HEK293 (cell line): ENCODE measurements at regions not wholly inside any gene's neighbourhood (a gene's known extent, or its start where the extent isn't known, plus 50 kb on each side); places are given as distances from the start of the nearest gene placed in this dataset.

Source experiments
- CTCF ChIA-PET: fragments of 350-600 bp; formaldehyde crosslinking; extraction: SDS; loops from one replicate; lab custom pipeline; 2021; ENCODE audit warnings: antibody characterized with exemption; lab: Yijun Ruan, JAX
- POLR2A ChIA-PET: fragments of 300-600 bp; formaldehyde crosslinking; extraction: SDS; loops from one replicate; lab custom pipeline; 2020; ENCODE audit warnings: antibody characterized with exemption, inconsistent platforms; lab: Yijun Ruan, JAX
- H3K27ac ChIP-seq: fragments of 200-500 bp; sonication (Bioruptor generic); 2 replicates; pipeline ENCODE4 v1.5.1; 2014; ENCODE audit warnings: low read depth, low read length, control low read depth, inconsistent platforms; ENCODE audit errors: extremely low read depth
- H3K36me3 ChIP-seq, 2 experiments: fragments of 200-500 bp in 1 of 2; sonication (Bioruptor generic) in 1 of 2; 1 replicate in 1 of 2; 2 replicates in 1 of 2; pipeline ENCODE4 v1.5.1; 2014 to 2017; ENCODE audit warnings: inconsistent platforms in 2 of 2, low read length in 2 of 2; ENCODE audit not compliant: control insufficient read depth in 2 of 2, insufficient read depth in 1 of 2
- H3K4me1 ChIP-seq: fragments of 200-500 bp; sonication (Bioruptor generic); 2 replicates; pipeline ENCODE4 v1.5.1; 2014; ENCODE audit warnings: mild to moderate bottlenecking, low read length, inconsistent platforms; ENCODE audit not compliant: control insufficient read depth, insufficient read depth
- H3K4me3 ChIP-seq: 2 replicates; pipeline ENCODE4 v1.5.1; 2011; ENCODE audit warnings: low read depth, mild to moderate bottlenecking, control low read depth, low read length, moderate library complexity
- H3K9me3 ChIP-seq: fragments of 200-500 bp; sonication (Bioruptor generic); 2 replicates; pipeline ENCODE4 v1.5.1; 2014; ENCODE audit warnings: low read depth, low read length, inconsistent platforms; ENCODE audit not compliant: control insufficient read depth, insufficient read depth
- GLIS1 ChIP-seq: fragments of 450-650 bp; formaldehyde crosslinking; IDR thresholded peaks from 2 replicates; pipeline ENCODE4 v1.5.1; 2016; ENCODE audit warnings: missing biosample characterization, missing genetic modification characterization
- INSM2 ChIP-seq: fragments of 450-650 bp; formaldehyde crosslinking; IDR thresholded peaks from 2 replicates; pipeline ENCODE4 v1.5.1; 2016; ENCODE audit warnings: missing biosample characterization, missing genetic modification characterization
- KLF1 ChIP-seq: fragments of 450-650 bp; formaldehyde crosslinking; IDR thresholded peaks from 2 replicates; pipeline ENCODE4 v1.5.1; 2016; ENCODE audit warnings: missing biosample characterization, missing genetic modification characterization
- KLF9 ChIP-seq: fragments of 450-650 bp; formaldehyde crosslinking; IDR thresholded peaks from 2 replicates; pipeline ENCODE4 v1.5.1; 2016; ENCODE audit warnings: missing biosample characterization, missing genetic modification characterization, low read depth
- SCRT1 ChIP-seq: fragments of 450-650 bp; formaldehyde crosslinking; IDR thresholded peaks from 2 replicates; pipeline ENCODE4 v1.5.1; 2016; ENCODE audit warnings: missing biosample characterization, missing genetic modification characterization, borderline replicate concordance
- SP2 ChIP-seq: fragments of 450-650 bp; formaldehyde crosslinking; IDR thresholded peaks from 2 replicates; pipeline ENCODE4 v1.5.1; 2016; ENCODE audit warnings: missing biosample characterization, missing genetic modification characterization
- SP3 ChIP-seq: fragments of 450-650 bp; formaldehyde crosslinking; IDR thresholded peaks from 2 replicates; pipeline ENCODE4 v1.5.1; 2016; ENCODE audit warnings: missing biosample characterization, missing genetic modification characterization
- ZBTB10 ChIP-seq: fragments of 450-650 bp; formaldehyde crosslinking; IDR thresholded peaks from 2 replicates; pipeline ENCODE4 v1.5.1; 2016; ENCODE audit warnings: missing biosample characterization, missing genetic modification characterization
- ZBTB44 ChIP-seq: fragments of 450-650 bp; IDR thresholded peaks from 2 replicates; pipeline ENCODE4 v1.5.1; 2018; ENCODE audit warnings: missing biosample characterization, mild to moderate bottlenecking, missing genetic modification characterization
- ZBTB6 ChIP-seq: fragments of 450-650 bp; formaldehyde crosslinking; IDR thresholded peaks from 2 replicates; pipeline ENCODE4 v1.5.1; 2017; ENCODE audit warnings: missing biosample characterization, missing genetic modification characterization
- ZBTB8A ChIP-seq: fragments of 450-650 bp; formaldehyde crosslinking; IDR thresholded peaks from 2 replicates; pipeline ENCODE4 v1.5.1; 2016; ENCODE audit warnings: missing biosample characterization, missing genetic modification characterization
- ZNF335 ChIP-seq: fragments of 450-650 bp; formaldehyde crosslinking; conservative IDR thresholded peaks from 2 replicates; pipeline ENCODE4 v1.5.1; 2016; ENCODE audit warnings: missing biosample characterization, missing genetic modification characterization
- ZNF37A ChIP-seq: fragments of 450-650 bp; IDR thresholded peaks from 2 replicates; pipeline ENCODE4 v1.5.1; 2018; ENCODE audit warnings: missing biosample characterization, missing genetic modification characterization
- ZNF513 ChIP-seq: fragments of 450-650 bp; IDR thresholded peaks from 2 replicates; pipeline ENCODE4 v1.5.1; 2018; ENCODE audit warnings: missing biosample characterization, missing genetic modification characterization
- ZNF548 ChIP-seq: fragments of 450-650 bp; formaldehyde crosslinking; IDR thresholded peaks from 2 replicates; pipeline ENCODE4 v1.5.1; 2016; ENCODE audit warnings: missing biosample characterization, missing genetic modification characterization
- ZNF585B ChIP-seq: fragments of 450-650 bp; formaldehyde crosslinking; IDR thresholded peaks from 2 replicates; pipeline ENCODE4 v1.5.1; 2016; ENCODE audit warnings: missing biosample characterization, missing genetic modification characterization
- ZNF701 ChIP-seq: fragments of 450-650 bp; formaldehyde crosslinking; IDR thresholded peaks from 2 replicates; pipeline ENCODE4 v1.5.1; 2016; ENCODE audit warnings: missing biosample characterization, missing genetic modification characterization
- ZNF76 ChIP-seq: fragments of 450-650 bp; formaldehyde crosslinking; IDR thresholded peaks from 2 replicates; pipeline ENCODE4; 2016; ENCODE audit warnings: low read depth, missing biosample characterization, missing genetic modification characterization, borderline replicate concordance
- ZNF785 ChIP-seq: fragments of 450-650 bp; formaldehyde crosslinking; IDR thresholded peaks from 2 replicates; pipeline ENCODE4 v1.5.1; 2016; ENCODE audit warnings: missing biosample characterization, missing genetic modification characterization
- ZXDB ChIP-seq: fragments of 450-650 bp; formaldehyde crosslinking; IDR thresholded peaks from 2 replicates; pipeline ENCODE4 v1.5.1; 2016; ENCODE audit warnings: missing biosample characterization, missing genetic modification characterization

- peaks cover 12% of the 10 kb centered on the region for H3K4me1 ChIP-seq
- no peak overlapping the region for H3K4me3 ChIP-seq
- CTCF ChIA-PET: no interaction called here
- H3K36me3 ChIP-seq: no peaks in the 10 kb centered on the region
- no peak for TF ChIP-seq ZBTB8A (tag by site-specific recombination)
- no peak for TF ChIP-seq KLF9 (tag by site-specific recombination)
- no peak for TF ChIP-seq SP2 (tag by site-specific recombination)
- TF ChIP-seq ZNF548 (tag by site-specific recombination): no peak
- POLR2A ChIA-PET: no interaction called here
- H3K9me3 ChIP-seq: no peaks in the 10 kb centered on the region
- H3K27ac ChIP-seq: no peak overlapping the region
Measured at GRCh38 chr7:41544241-41544640, 158.6 kb downstream of the INHBA start.

- no peak overlapping the region for H3K27ac ChIP-seq
- POLR2A ChIA-PET: no interaction called here
- peaks cover 18% of the 10 kb centered on the region for H3K4me1 ChIP-seq
- H3K4me3 ChIP-seq: no peak overlapping the region
- no peak for TF ChIP-seq ZNF76 (tag by site-specific recombination)
- TF ChIP-seq KLF1 (tag by site-specific recombination): peak; percentile 30; the same call in 1 of the 2 replicates
- CTCF ChIA-PET: interaction anchor here (0.6 to 1.0 kb wide), 2 partner anchors 30 to 163 kb away, joined by 3 read pairs; no protein-coding TSS in a partner anchor
- H3K36me3 ChIP-seq: no peaks in the 10 kb centered on the region
- no peaks in the 10 kb centered on the region for H3K9me3 ChIP-seq
Measured at GRCh38 chr7:41540601-41541000, 162.3 kb downstream of the INHBA start.

GRCh38 chr7:41538810-41539724, 163.8 kb downstream of the INHBA start:
- peak overlapping the region; percentile 53; the same call in 1 of the 2 replicates for H3K27ac ChIP-seq
- POLR2A ChIA-PET: interaction anchor here (0.6 to 0.7 kb wide), 2 partner anchors 374 to 1654 kb away, joined by 3 to 4 read pairs; no protein-coding TSS in a partner anchor
- no peak overlapping the region for H3K4me3 ChIP-seq

More at GRCh38 chr7:41538810-41539724, 163.8 kb downstream of the INHBA start:
- TF ChIP-seq ZNF335 (tag by site-specific recombination) (no peak), ZXDB (tag by site-specific recombination) (no peak; the same call in 1 of the 2 replicates), ZNF785 (tag by site-specific recombination) (no peak), ZNF585B (tag by site-specific recombination) (no peak), ZNF701 (no peak), INSM2 (tag by site-specific recombination) (no peak), GLIS1 (tag by site-specific recombination) (peak; percentile 61), ZNF37A (tag by site-specific recombination) (no peak), ZBTB10 (tag by site-specific recombination) (no peak), ZBTB6 (tag by site-specific recombination) (no peak), SCRT1 (no peak), ZNF513 (tag by site-specific recombination) (no peak), SP3 (no peak), KLF1 (tag by site-specific recombination) (no peak), ZBTB44 (tag by site-specific recombination) (peak; percentile 89)
- Histone ChIP-seq H3K9me3 (no peaks in the 10 kb centered on the region), H3K4me1 (peaks cover 18% of the 10 kb centered on the region), H3K36me3 (no peaks in the 10 kb centered on the region)
- CTCF ChIA-PET: no interaction called here
